ENCODE measurements at regions not wholly inside any gene's neighbourhood (a gene's known extent, or its start where the extent isn't known, plus 50 kb on each side); places are given as distances from the start of the nearest gene placed in this dataset.

DNA sequence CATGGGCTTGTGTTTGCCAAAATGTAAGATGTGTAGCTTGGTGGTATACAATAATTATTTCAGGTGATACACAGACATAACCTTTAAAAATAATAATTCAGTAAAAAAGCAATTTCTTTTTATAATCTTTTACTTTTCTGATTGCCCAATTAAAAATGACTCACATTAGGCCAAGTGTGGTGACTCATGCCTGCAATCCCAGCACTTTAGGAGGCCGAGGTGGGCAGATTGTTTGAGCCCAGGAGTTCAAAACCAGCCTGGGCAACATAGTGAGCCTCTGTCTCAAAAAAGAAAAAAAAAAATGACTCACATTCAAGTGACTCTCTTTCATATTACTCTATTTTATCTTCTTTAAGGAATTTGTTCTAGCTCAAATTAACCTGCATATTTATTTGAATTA, 449.4 kb upstream of the HTR2C start (continued):
- TF ChIP-seq, protein P1, sequence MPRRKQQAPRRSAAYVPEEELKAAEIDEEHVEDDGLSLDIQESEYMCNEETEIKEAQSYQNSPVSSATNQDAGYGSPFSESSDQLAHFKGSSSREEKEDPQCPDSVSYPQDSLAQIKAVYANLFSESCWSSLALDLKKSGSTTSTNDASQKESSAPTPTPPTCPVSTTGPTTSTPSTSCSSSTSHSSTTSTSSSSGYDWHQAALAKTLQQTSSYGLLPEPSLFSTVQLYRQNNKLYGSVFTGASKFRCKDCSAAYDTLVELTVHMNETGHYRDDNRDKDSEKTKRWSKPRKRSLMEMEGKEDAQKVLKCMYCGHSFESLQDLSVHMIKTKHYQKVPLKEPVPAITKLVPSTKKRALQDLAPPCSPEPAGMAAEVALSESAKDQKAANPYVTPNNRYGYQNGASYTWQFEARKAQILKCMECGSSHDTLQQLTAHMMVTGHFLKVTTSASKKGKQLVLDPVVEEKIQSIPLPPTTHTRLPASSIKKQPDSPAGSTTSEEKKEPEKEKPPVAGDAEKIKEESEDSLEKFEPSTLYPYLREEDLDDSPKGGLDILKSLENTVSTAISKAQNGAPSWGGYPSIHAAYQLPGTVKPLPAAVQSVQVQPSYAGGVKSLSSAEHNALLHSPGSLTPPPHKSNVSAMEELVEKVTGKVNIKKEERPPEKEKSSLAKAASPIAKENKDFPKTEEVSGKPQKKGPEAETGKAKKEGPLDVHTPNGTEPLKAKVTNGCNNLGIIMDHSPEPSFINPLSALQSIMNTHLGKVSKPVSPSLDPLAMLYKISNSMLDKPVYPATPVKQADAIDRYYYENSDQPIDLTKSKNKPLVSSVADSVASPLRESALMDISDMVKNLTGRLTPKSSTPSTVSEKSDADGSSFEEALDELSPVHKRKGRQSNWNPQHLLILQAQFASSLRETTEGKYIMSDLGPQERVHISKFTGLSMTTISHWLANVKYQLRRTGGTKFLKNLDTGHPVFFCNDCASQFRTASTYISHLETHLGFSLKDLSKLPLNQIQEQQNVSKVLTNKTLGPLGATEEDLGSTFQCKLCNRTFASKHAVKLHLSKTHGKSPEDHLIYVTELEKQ (tag by site-specific recombination; IDR thresholded peaks at IDR 0.05; ENCODE audit: borderline replicate concordance) = no peak
- TF ChIP-seq ZNF174 (tag by site-specific recombination; IDR thresholded peaks at IDR 0.05) = no peak
- TF ChIP-seq ZNF785 (tag by site-specific recombination; IDR thresholded peaks at IDR 0.05) = no peak
- TF ChIP-seq, protein P2, sequence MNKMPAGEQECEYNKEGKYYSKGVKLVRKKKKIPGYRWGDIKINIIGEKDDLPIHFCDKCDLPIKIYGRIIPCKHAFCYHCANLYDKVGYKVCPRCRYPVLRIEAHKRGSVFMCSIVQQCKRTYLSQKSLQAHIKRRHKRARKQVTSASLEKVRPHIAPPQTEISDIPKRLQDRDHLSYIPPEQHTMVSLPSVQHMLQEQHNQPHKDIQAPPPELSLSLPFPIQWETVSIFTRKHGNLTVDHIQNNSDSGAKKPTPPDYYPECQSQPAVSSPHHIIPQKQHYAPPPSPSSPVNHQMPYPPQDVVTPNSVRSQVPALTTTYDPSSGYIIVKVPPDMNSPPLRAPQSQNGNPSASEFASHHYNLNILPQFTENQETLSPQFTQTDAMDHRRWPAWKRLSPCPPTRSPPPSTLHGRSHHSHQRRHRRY (tag by site-specific recombination; IDR thresholded peaks at IDR 0.05) = no peak
- no peak for TF ChIP-seq ZNF324 (tag by site-specific recombination; IDR thresholded peaks at IDR 0.05)
- no peak for TF ChIP-seq ZIC2 (tag by site-specific recombination; IDR thresholded peaks at IDR 0.05)

DNA sequence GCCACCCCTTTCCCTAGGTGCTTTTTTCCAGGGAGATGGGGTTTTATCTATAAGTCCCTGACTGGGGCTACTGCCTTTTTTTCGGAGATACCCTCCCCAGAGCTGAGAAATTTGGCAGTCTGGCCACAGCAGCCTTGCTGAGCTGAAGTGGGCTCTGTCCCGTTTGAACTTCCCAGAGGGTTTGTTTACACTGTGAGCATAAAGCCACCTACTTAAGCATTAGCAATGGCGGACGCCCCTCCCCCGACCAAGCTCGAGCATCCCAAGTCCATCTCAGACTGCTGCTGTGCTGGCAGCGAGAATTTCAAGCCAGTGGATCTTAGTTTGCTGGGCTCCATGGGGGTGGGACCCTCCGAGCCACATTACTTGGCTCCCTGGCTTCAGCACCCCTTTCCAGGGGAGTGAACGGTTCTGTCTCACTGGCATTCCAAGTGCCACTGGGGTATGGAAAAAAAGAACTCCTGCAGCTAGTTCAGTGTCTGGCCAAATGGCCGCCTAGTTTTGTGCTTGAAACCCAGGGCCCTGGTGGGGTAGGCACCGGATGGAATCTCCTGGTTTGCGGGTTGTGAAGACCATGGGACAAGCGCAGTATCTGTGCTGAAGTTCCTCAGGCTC, 456.4 kb upstream of the HTR2C start:
- no peak overlapping the region for H3K27ac ChIP-seq (ENCODE audit: extremely low read depth, low read depth, low read length)
- H3K9me3 ChIP-seq (ENCODE audit: control insufficient read depth, insufficient read depth, low read depth, low read length) = no peaks in the 10 kb centered on the region
- no peak for TF ChIP-seq ZNF544 (tag by site-specific recombination; IDR thresholded peaks at IDR 0.05)
- no peak for TF ChIP-seq ZNF211 (tag by site-specific recombination; IDR thresholded peaks at IDR 0.05; ENCODE audit: low read depth)
- no peak for TF ChIP-seq ZNF654 (tag by site-specific recombination; IDR thresholded peaks at IDR 0.05; ENCODE audit: low read depth)
- TF ChIP-seq ZNF311 (tag by site-specific recombination; IDR thresholded peaks at IDR 0.05; ENCODE audit: borderline replicate concordance) = no peak
- no peak for TF ChIP-seq MYNN (tag by site-specific recombination; IDR thresholded peaks at IDR 0.05; ENCODE audit: borderline replicate concordance)
- TF ChIP-seq GLI2 (tag by site-specific recombination; IDR thresholded peaks at IDR 0.05; ENCODE audit: borderline replicate concordance, low read depth) = no peak
- no peak for TF ChIP-seq ZFP3 (tag by site-specific recombination; IDR thresholded peaks at IDR 0.05; ENCODE audit: low read depth)
- TF ChIP-seq, protein P3, sequence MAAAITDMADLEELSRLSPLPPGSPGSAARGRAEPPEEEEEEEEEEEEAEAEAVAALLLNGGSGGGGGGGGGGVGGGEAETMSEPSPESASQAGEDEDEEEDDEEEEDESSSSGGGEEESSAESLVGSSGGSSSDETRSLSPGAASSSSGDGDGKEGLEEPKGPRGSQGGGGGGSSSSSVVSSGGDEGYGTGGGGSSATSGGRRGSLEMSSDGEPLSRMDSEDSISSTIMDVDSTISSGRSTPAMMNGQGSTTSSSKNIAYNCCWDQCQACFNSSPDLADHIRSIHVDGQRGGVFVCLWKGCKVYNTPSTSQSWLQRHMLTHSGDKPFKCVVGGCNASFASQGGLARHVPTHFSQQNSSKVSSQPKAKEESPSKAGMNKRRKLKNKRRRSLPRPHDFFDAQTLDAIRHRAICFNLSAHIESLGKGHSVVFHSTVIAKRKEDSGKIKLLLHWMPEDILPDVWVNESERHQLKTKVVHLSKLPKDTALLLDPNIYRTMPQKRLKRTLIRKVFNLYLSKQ (tag by site-specific recombination; IDR thresholded peaks at IDR 0.05; ENCODE audit: borderline replicate concordance) = no peak
- no peak for TF ChIP-seq ZNF239 (tag by site-specific recombination; IDR thresholded peaks at IDR 0.05)
- no peak for TF ChIP-seq ZNF24 (tag by site-specific recombination; IDR thresholded peaks at IDR 0.05)
- TF ChIP-seq, protein P4, sequence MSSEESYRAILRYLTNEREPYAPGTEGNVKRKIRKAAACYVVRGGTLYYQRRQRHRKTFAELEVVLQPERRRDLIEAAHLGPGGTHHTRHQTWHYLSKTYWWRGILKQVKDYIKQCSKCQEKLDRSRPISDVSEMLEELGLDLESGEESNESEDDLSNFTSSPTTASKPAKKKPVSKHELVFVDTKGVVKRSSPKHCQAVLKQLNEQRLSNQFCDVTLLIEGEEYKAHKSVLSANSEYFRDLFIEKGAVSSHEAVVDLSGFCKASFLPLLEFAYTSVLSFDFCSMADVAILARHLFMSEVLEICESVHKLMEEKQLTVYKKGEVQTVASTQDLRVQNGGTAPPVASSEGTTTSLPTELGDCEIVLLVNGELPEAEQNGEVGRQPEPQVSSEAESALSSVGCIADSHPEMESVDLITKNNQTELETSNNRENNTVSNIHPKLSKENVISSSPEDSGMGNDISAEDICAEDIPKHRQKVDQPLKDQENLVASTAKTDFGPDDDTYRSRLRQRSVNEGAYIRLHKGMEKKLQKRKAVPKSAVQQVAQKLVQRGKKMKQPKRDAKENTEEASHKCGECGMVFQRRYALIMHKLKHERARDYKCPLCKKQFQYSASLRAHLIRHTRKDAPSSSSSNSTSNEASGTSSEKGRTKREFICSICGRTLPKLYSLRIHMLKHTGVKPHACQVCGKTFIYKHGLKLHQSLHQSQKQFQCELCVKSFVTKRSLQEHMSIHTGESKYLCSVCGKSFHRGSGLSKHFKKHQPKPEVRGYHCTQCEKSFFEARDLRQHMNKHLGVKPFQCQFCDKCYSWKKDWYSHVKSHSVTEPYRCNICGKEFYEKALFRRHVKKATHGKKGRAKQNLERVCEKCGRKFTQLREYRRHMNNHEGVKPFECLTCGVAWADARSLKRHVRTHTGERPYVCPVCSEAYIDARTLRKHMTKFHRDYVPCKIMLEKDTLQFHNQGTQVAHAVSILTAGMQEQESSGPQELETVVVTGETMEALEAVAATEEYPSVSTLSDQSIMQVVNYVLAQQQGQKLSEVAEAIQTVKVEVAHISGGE (tag by site-specific recombination; conservative IDR thresholded peaks at IDR 0.05; ENCODE audit: low read depth) = no peak
- TF ChIP-seq SCRT1 (tag by site-specific recombination; IDR thresholded peaks at IDR 0.05; ENCODE audit: borderline replicate concordance) = no peak
- no peak for TF ChIP-seq ZNF266 (tag by site-specific recombination; IDR thresholded peaks at IDR 0.05; ENCODE audit: low read depth)
- TF ChIP-seq ZBTB1 (tag by site-specific recombination; IDR thresholded peaks at IDR 0.05) = no peak
- no peak for TF ChIP-seq ZNF510 (tag by site-specific recombination; IDR thresholded peaks at IDR 0.05; ENCODE audit: insufficient replicate concordance)
- no peak for TF ChIP-seq ZNF626 (tag by site-specific recombination; IDR thresholded peaks at IDR 0.05)
- no peak for TF ChIP-seq ZNF433 (tag by site-specific recombination; IDR thresholded peaks at IDR 0.05; ENCODE audit: low read depth)
- no peak for TF ChIP-seq ZBTB8A (tag by site-specific recombination; IDR thresholded peaks at IDR 0.05)
- no peak for TF ChIP-seq RBAK (tag by site-specific recombination; IDR thresholded peaks at IDR 0.05)
- TF ChIP-seq BCL11B (tag by site-specific recombination; IDR thresholded peaks at IDR 0.05; ENCODE audit: low read depth) = no peak
- POLR2A ChIA-PET = no interaction called here
- H3K4me1 ChIP-seq (ENCODE audit: control insufficient read depth, insufficient read depth, low read length) = no peaks in the 10 kb centered on the region
- CTCF ChIA-PET = no interaction called here
- no peaks in the 10 kb centered on the region for H3K36me3 ChIP-seq (ENCODE audit: control insufficient read depth in 2 of 2, insufficient read depth in 1 of 2, low read length in 2 of 2)
- H3K4me3 ChIP-seq (ENCODE audit: low read depth, low read length) = no peak overlapping the region

Measured in HEK293 (cell line).